Gastrocnemius medialis (tissue), 4 donors: ENCODE measurements at regions not wholly inside any gene's neighbourhood (a gene's known extent, or its start where the extent isn't known, plus 50 kb on each side); places are given as distances from the start of the nearest gene placed in this dataset.

ENCODE experiments used
- POLR2A ChIP-seq, 2 donors: fragments of 450-650 bp; IDR thresholded peaks; one replicate each; pipeline ENCODE4 v1.6.1; 2017; ENCODE audit warnings: antibody characterized with exemption in 2 of 2, mild to moderate bottlenecking in 2 of 2, moderate library complexity in 2 of 2
- TF ChIP-seq, protein P1 (sequence below), 5 experiments: fragments of 450-650 bp in 3 of 5; fragments of 200-600 bp in 2 of 5; sonication (generic) in 2 of 5; IDR thresholded peaks in 4 of 5; conservative IDR thresholded peaks in 1 of 5; 1 replicate in 4 of 5; 2 replicates in 1 of 5; pipeline ENCODE4 v1.5.1; 2016 to 2019; ENCODE audit warnings: antibody characterized with exemption in 5 of 5, mild to moderate bottlenecking in 3 of 5, moderate library complexity in 3 of 5

DNA sequence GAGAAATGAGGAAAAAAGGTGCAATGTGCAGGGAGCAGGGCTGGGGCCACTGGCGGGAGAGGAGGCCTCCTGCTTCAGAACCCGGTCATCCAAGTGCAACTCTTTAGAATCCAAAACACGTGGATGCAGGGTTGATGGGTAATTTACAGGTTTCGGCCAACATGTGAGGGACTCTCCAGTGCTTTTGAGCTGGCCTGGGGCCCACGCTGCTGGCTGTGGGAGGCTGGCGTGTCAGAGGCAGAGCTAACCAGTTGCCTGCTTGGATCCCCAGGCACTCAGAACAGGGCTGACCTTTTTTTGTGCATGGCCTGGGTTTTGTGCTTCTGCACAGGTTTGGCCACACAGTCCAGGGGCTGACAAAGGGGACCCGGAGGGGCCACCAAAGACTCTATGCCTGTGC lies 61.6 kb downstream of the GADD45G start:
- no peak for TF ChIP-seq POLR2A (IDR thresholded peaks at IDR 0.05)
- TF ChIP-seq, protein P1, sequence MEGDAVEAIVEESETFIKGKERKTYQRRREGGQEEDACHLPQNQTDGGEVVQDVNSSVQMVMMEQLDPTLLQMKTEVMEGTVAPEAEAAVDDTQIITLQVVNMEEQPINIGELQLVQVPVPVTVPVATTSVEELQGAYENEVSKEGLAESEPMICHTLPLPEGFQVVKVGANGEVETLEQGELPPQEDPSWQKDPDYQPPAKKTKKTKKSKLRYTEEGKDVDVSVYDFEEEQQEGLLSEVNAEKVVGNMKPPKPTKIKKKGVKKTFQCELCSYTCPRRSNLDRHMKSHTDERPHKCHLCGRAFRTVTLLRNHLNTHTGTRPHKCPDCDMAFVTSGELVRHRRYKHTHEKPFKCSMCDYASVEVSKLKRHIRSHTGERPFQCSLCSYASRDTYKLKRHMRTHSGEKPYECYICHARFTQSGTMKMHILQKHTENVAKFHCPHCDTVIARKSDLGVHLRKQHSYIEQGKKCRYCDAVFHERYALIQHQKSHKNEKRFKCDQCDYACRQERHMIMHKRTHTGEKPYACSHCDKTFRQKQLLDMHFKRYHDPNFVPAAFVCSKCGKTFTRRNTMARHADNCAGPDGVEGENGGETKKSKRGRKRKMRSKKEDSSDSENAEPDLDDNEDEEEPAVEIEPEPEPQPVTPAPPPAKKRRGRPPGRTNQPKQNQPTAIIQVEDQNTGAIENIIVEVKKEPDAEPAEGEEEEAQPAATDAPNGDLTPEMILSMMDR (IDR thresholded peaks at IDR 0.05 in 4 of 5, conservative IDR thresholded peaks at IDR 0.05 in 1 of 5), result no peak
